ENCODE measurements at regions not wholly inside any gene's neighbourhood (a gene's known extent, or its start where the extent isn't known, plus 50 kb on each side); places are given as distances from the start of the nearest gene placed in this dataset.

- Histone ChIP-seq H3K4me3 (ENCODE audit: control insufficient read depth in 2 of 3, extremely low read depth in 1 of 3, insufficient read depth in 2 of 3, low read depth in 1 of 3, low read length in 3 of 3) (no peak overlapping the region), H3K9me1 (ENCODE audit: control insufficient read depth, extremely low read depth, insufficient read depth, low read length) (no peaks in the 10 kb centered on the region), H3K9me3 (ENCODE audit: control insufficient read depth, low read depth, low read length) (no peaks in the 10 kb centered on the region), H3K4me1 (ENCODE audit: control insufficient read depth, extremely low read depth, insufficient read depth, low read length) (peaks cover 12% of the 10 kb centered on the region), H3K27me3 (ENCODE audit: control insufficient read depth, extremely low read depth, insufficient read depth, low read length) (no peaks in the 10 kb centered on the region), H3K27ac (ENCODE audit: control insufficient read depth, insufficient read depth, low read length) (no peak overlapping the region), H2AFZ (ENCODE audit: control insufficient read depth, low read length) (no peak overlapping the region), H3K79me2 (ENCODE audit: control insufficient read depth, insufficient read depth, low read length) (no peaks in the 10 kb centered on the region), H3K9ac (ENCODE audit: control insufficient read depth, extremely low read depth, insufficient read depth, low read length) (no peak overlapping the region), H4K20me1 (ENCODE audit: control insufficient read depth, extremely low read depth, insufficient read depth, low read length) (no peaks in the 10 kb centered on the region), H3K36me3 (ENCODE audit: control insufficient read depth in 2 of 2, extremely low read depth in 1 of 2, insufficient read depth in 2 of 2, low read length in 2 of 2) (no peaks in the 10 kb centered on the region), H3K4me2 (ENCODE audit: control insufficient read depth, extremely low read depth, insufficient read depth, low read depth, low read length) (no peak overlapping the region)
- dilution Hi-C loops (cut with MboI; ENCODE audit: extremely low pct_ligation_motif_present, low sequenced_read_pairs), result no loop called here
- TF ChIP-seq EZH2 (IDR thresholded peaks at IDR 0.05; ENCODE audit: low read length) (no peak), CTCF (optimal IDR thresholded peaks at IDR 0.05 in 1 of 3, IDR thresholded peaks at IDR 0.05 in 1 of 3, conservative IDR thresholded peaks at IDR 0.05 in 1 of 3; ENCODE audit: extremely low read depth in 1 of 3, insufficient read depth in 2 of 3, low read length in 3 of 3) (no peak)
- FAIRE-seq (no peak), DNase-seq (ENCODE audit: low read depth, low spot score) (no peak)
Observed at GRCh38 chr4:80143307-80143679, 54.0 kb upstream of the PRDM8 start.

GRCh38 chr4:80142394-80143306, 54.7 kb upstream of the PRDM8 start:
- FAIRE-seq, result peak; percentile 20
- H3K36me3 ChIP-seq (ENCODE audit: control insufficient read depth in 2 of 2, extremely low read depth in 1 of 2, insufficient read depth in 2 of 2, low read length in 2 of 2), result no peaks in the 10 kb centered on the region

More at GRCh38 chr4:80142394-80143306, 54.7 kb upstream of the PRDM8 start:
- H3K4me3 ChIP-seq (ENCODE audit: control insufficient read depth in 2 of 3, extremely low read depth in 1 of 3, insufficient read depth in 2 of 3, low read depth in 1 of 3, low read length in 3 of 3), result no peak overlapping the region
- no peak overlapping the region for H2AFZ ChIP-seq (ENCODE audit: control insufficient read depth, low read length)
- H3K9me1 ChIP-seq (ENCODE audit: control insufficient read depth, extremely low read depth, insufficient read depth, low read length), result no peaks in the 10 kb centered on the region
- H3K4me2 ChIP-seq (ENCODE audit: control insufficient read depth, extremely low read depth, insufficient read depth, low read depth, low read length), result no peak overlapping the region
- no peak for DNase-seq (ENCODE audit: low read depth, low spot score)
- no peaks in the 10 kb centered on the region for H3K79me2 ChIP-seq (ENCODE audit: control insufficient read depth, insufficient read depth, low read length)
- no peak overlapping the region for H3K9ac ChIP-seq (ENCODE audit: control insufficient read depth, extremely low read depth, insufficient read depth, low read length)
- H3K9me3 ChIP-seq (ENCODE audit: control insufficient read depth, low read depth, low read length), result no peaks in the 10 kb centered on the region
- TF ChIP-seq EZH2 (IDR thresholded peaks at IDR 0.05; ENCODE audit: low read length) (no peak), CTCF (optimal IDR thresholded peaks at IDR 0.05 in 1 of 3, IDR thresholded peaks at IDR 0.05 in 1 of 3, conservative IDR thresholded peaks at IDR 0.05 in 1 of 3; ENCODE audit: extremely low read depth in 1 of 3, insufficient read depth in 2 of 3, low read length in 3 of 3) (no peak)
- H4K20me1 ChIP-seq (ENCODE audit: control insufficient read depth, extremely low read depth, insufficient read depth, low read length), result no peaks in the 10 kb centered on the region
- H3K27me3 ChIP-seq (ENCODE audit: control insufficient read depth, extremely low read depth, insufficient read depth, low read length), result no peaks in the 10 kb centered on the region
- H3K4me1 ChIP-seq (ENCODE audit: control insufficient read depth, extremely low read depth, insufficient read depth, low read length), result peaks cover 13% of the 10 kb centered on the region
- no peak overlapping the region for H3K27ac ChIP-seq (ENCODE audit: control insufficient read depth, insufficient read depth, low read length)
- dilution Hi-C loops (cut with MboI; ENCODE audit: extremely low pct_ligation_motif_present, low sequenced_read_pairs), result no loop called here
